ENCODE measurements at regions not wholly inside any gene's neighbourhood (a gene's known extent, or its start where the extent isn't known, plus 50 kb on each side); places are given as distances from the start of the nearest gene placed in this dataset.

- intact Hi-C loops (cut with micrococcal nuclease; ENCODE audit: unreplicated experiment) = no loop called here
- Histone ChIP-seq H3K27me3 (ENCODE audit: control insufficient read depth in 1 of 2, insufficient read depth in 2 of 2, low read length in 2 of 2) (no peaks in the 10 kb centered on the region), H3K4me1 (ENCODE audit: insufficient read depth, low read length) (0 out of 2 replicates have a peak, but pooled peaks cover 12% of the 10 kb centered on the region), H4K20me1 (ENCODE audit: insufficient read depth, low read length) (no peaks in the 10 kb centered on the region), H2AFZ (ENCODE audit: low read length) (no peak overlapping the region), H3K36me3 (replicated peaks in 1 of 2; ENCODE audit: control insufficient read depth in 1 of 2, insufficient read depth in 2 of 2, low read length in 2 of 2) (no peaks in the 10 kb centered on the region), H3K4me2 (ENCODE audit: low read depth, low read length) (no peak overlapping the region), H3K27ac (ENCODE audit: extremely low read length, insufficient read depth, low read length) (no peak overlapping the region), H3K4me3 (replicated peaks in 1 of 3; ENCODE audit: insufficient read depth in 1 of 3, low read depth in 2 of 3, low read length in 3 of 3) (no peak overlapping the region), H3K9me3 (ENCODE audit: low read length) (no peaks in the 10 kb centered on the region), H3K79me2 (ENCODE audit: insufficient read depth, low read length) (no peaks in the 10 kb centered on the region), H3K9ac (ENCODE audit: insufficient read depth, low read depth, low read length) (no peak overlapping the region)
- ATAC-seq (no peak), DNase-seq (ENCODE audit: low spot score) (no peak), FAIRE-seq (no peak)
- BruUV-seq (replicated peaks) = no TSS peak
- ChIA-PET POLR2A (no interaction called here), CTCF (ENCODE audit: low intra/inter-chr PET ratio, low total read pairs) (no interaction called here)
- 89% methylated on average over 7 of the region's 7 CpGs for WGBS (ENCODE audit: low lambda C conversion rate)
- in situ Hi-C loops (cut with HindIII; ENCODE audit: extremely low pct_ligation_motif_present, low pct_unique_long_range_greater_than_20kb) = no loop called here
- TF ChIP-seq CERS6 (CRISPR knock-in tag; IDR thresholded peaks at IDR 0.05) (no peak), NRL (CRISPR knock-in tag; IDR thresholded peaks at IDR 0.05; ENCODE audit: borderline replicate concordance) (no peak), PRMT3 (CRISPR knock-in tag; IDR thresholded peaks at IDR 0.05; ENCODE audit: borderline replicate concordance, low read depth) (no peak), ZNF775 (CRISPR knock-in tag; IDR thresholded peaks at IDR 0.05; ENCODE audit: borderline replicate concordance) (no peak), AGO1 (IDR thresholded peaks at IDR 0.05; ENCODE audit: low read depth, low read length, poor library complexity, severe bottlenecking) (no peak), HHEX (CRISPR knock-in tag; IDR thresholded peaks at IDR 0.05) (no peak), ZBTB8A (CRISPR knock-in tag; IDR thresholded peaks at IDR 0.05; ENCODE audit: borderline replicate concordance, low read depth) (no peak), MYNN (CRISPR knock-in tag; IDR thresholded peaks at IDR 0.05; ENCODE audit: low read depth) (no peak), ZNF530 (CRISPR knock-in tag; IDR thresholded peaks at IDR 0.05; ENCODE audit: low read depth) (no peak), TRIM22 (IDR thresholded peaks at IDR 0.05) (no peak), UBTF (CRISPR knock-in tag; IDR thresholded peaks at IDR 0.05) (no peak), CREB1 (IDR thresholded peaks at IDR 0.05) (no peak), CREB1 (CRISPR knock-in tag; IDR thresholded peaks at IDR 0.05) (no peak), ZKSCAN5 (CRISPR knock-in tag; IDR thresholded peaks at IDR 0.05) (no peak), ZNF274 (CRISPR knock-in tag; IDR thresholded peaks at IDR 0.05) (no peak), ZNF253 (CRISPR knock-in tag; IDR thresholded peaks at IDR 0.05; ENCODE audit: borderline replicate concordance) (no peak), HNRNPLL (IDR thresholded peaks at IDR 0.05; ENCODE audit: low read depth, low read length, poor library complexity, severe bottlenecking) (no peak), ZNF724P (CRISPR knock-in tag; IDR thresholded peaks at IDR 0.05; ENCODE audit: borderline replicate concordance) (no peak), SYNCRIP (IDR thresholded peaks at IDR 0.05; ENCODE audit: insufficient read depth, low read depth, low read length) (no peak), GZF1 (CRISPR knock-in tag; IDR thresholded peaks at IDR 0.05) (no peak), SKI (IDR thresholded peaks at IDR 0.05; ENCODE audit: partially characterized antibody) (no peak)
These were observed 641.6 kb upstream of the TBL1XR1 start for GRCh38 chr3:177838766-177839350.
